ENCODE measurements at regions not wholly inside any gene's neighbourhood (a gene's known extent, or its start where the extent isn't known, plus 50 kb on each side); places are given as distances from the start of the nearest gene placed in this dataset.
"Not testable (repeated sequence)": the region's sequence is repeated elsewhere in the genome, so short reads cannot be mapped to it uniquely, and the experiment has no call there.

- H3K9me3 ChIP-seq (ENCODE audit: control insufficient read depth, insufficient read depth, low read length); ATAC-seq (ENCODE audit: low read depth); H3K9ac ChIP-seq (ENCODE audit: low read depth, low read length); H3K4me2 ChIP-seq (ENCODE audit: low read depth, low read length); H4K5ac ChIP-seq (ENCODE audit: low read depth, low read length); H3K14ac ChIP-seq (replicated peaks; ENCODE audit: low read depth, low read length); H3K56ac ChIP-seq (ENCODE audit: extremely low read depth, insufficient read depth, low read length); H2BK5ac ChIP-seq (ENCODE audit: low read depth, low read length, poor library complexity, severe bottlenecking); H3K18ac ChIP-seq (ENCODE audit: low read depth, low read length); POLR2A ChIA-PET (ENCODE audit: unreplicated experiment); H2BK20ac ChIP-seq (ENCODE audit: low read depth, low read length); H4K8ac ChIP-seq (ENCODE audit: low read depth in 2 of 2, low read length in 2 of 2); H4K20me1 ChIP-seq (ENCODE audit: insufficient read depth, low read length); H3K4me1 ChIP-seq (ENCODE audit: control insufficient read depth, insufficient read depth, low read length); H2AK5ac ChIP-seq (ENCODE audit: low read depth, low read length); H2AK9ac ChIP-seq (replicated peaks; ENCODE audit: low read depth, low read length, poor library complexity); H3K27me3 ChIP-seq (ENCODE audit: control insufficient read depth, insufficient read depth, low read length); DNase-seq; H3K9me1 ChIP-seq (ENCODE audit: insufficient read depth, low read length); CTCF ChIA-PET; H2BK120ac ChIP-seq (ENCODE audit: low read depth, low read length); H3K23ac ChIP-seq (ENCODE audit: low read depth, low read length); H4K91ac ChIP-seq (ENCODE audit: insufficient read depth, low read depth, low read length); H3K27ac ChIP-seq (ENCODE audit: insufficient read depth, low read length); H3K36me3 ChIP-seq (ENCODE audit: control insufficient read depth, insufficient read depth, low read length); H3K4ac ChIP-seq (ENCODE audit: low read depth, low read length); H2AFZ ChIP-seq (replicated peaks; ENCODE audit: low read length, poor library complexity); BruUV-seq (replicated peaks); H3K4me3 ChIP-seq (ENCODE audit: insufficient read depth, low read depth, low read length); intact Hi-C loops (cut with micrococcal nuclease); H3K79me1 ChIP-seq (ENCODE audit: low read depth in 1 of 2, low read length in 2 of 2); in situ Hi-C loops (cut with MboI; ENCODE audit: low sequenced_read_pairs); H2BK15ac ChIP-seq (ENCODE audit: low read depth, low read length); dilution Hi-C loops (cut with HindIII; ENCODE audit: low sequenced_read_pairs, unreplicated experiment): not testable (repeated sequence)
- WGBS, 2 experiments (ENCODE audit: extremely low coverage in 2 of 2, insufficient read length in 1 of 2) = no CpG with 5 or more reads among the region's 2 CpGs
Observed at GRCh38 chr2:90297701-90298100, 1606.2 kb downstream of the RPIA start.

- dilution Hi-C loops (cut with HindIII; ENCODE audit: low sequenced_read_pairs, unreplicated experiment) = not testable (repeated sequence)
Observed at GRCh38 chr2:90298126-90298755, 1606.8 kb downstream of the RPIA start.

More at GRCh38 chr2:90298126-90298755, 1606.8 kb downstream of the RPIA start:
- H3K4me1 ChIP-seq (ENCODE audit: control insufficient read depth, insufficient read depth, low read length); H4K8ac ChIP-seq (ENCODE audit: low read depth in 2 of 2, low read length in 2 of 2); H3K9me1 ChIP-seq (ENCODE audit: insufficient read depth, low read length); H3K27ac ChIP-seq (ENCODE audit: insufficient read depth, low read length); H3K14ac ChIP-seq (replicated peaks; ENCODE audit: low read depth, low read length); H2BK15ac ChIP-seq (ENCODE audit: low read depth, low read length); BruUV-seq (replicated peaks); H3K4me3 ChIP-seq (ENCODE audit: insufficient read depth, low read depth, low read length); H2BK120ac ChIP-seq (ENCODE audit: low read depth, low read length); H3K79me1 ChIP-seq (ENCODE audit: low read depth in 1 of 2, low read length in 2 of 2); H2BK20ac ChIP-seq (ENCODE audit: low read depth, low read length); H4K91ac ChIP-seq (ENCODE audit: insufficient read depth, low read depth, low read length); H3K36me3 ChIP-seq (ENCODE audit: control insufficient read depth, insufficient read depth, low read length); CTCF ChIA-PET; H4K5ac ChIP-seq (ENCODE audit: low read depth, low read length); H2BK5ac ChIP-seq (ENCODE audit: low read depth, low read length, poor library complexity, severe bottlenecking); H3K23ac ChIP-seq (ENCODE audit: low read depth, low read length); H3K4me2 ChIP-seq (ENCODE audit: low read depth, low read length); H3K4ac ChIP-seq (ENCODE audit: low read depth, low read length); ATAC-seq (ENCODE audit: low read depth); H3K9me3 ChIP-seq (ENCODE audit: control insufficient read depth, insufficient read depth, low read length); H2AK9ac ChIP-seq (replicated peaks; ENCODE audit: low read depth, low read length, poor library complexity); H2AFZ ChIP-seq (replicated peaks; ENCODE audit: low read length, poor library complexity); H3K56ac ChIP-seq (ENCODE audit: extremely low read depth, insufficient read depth, low read length); H3K9ac ChIP-seq (ENCODE audit: low read depth, low read length); DNase-seq; H3K27me3 ChIP-seq (ENCODE audit: control insufficient read depth, insufficient read depth, low read length); in situ Hi-C loops (cut with MboI; ENCODE audit: low sequenced_read_pairs); POLR2A ChIA-PET (ENCODE audit: unreplicated experiment); H3K18ac ChIP-seq (ENCODE audit: low read depth, low read length); H4K20me1 ChIP-seq (ENCODE audit: insufficient read depth, low read length); intact Hi-C loops (cut with micrococcal nuclease); H2AK5ac ChIP-seq (ENCODE audit: low read depth, low read length): not testable (repeated sequence)
- WGBS, 2 experiments (ENCODE audit: extremely low coverage in 2 of 2, insufficient read length in 1 of 2) = no CpG with 5 or more reads among the region's 1 CpG
